Suppressor macrophage treated with lipopolysaccharide for 4 hours (primary cell): ENCODE measurements at regions not wholly inside any gene's neighbourhood (a gene's known extent, or its start where the extent isn't known, plus 50 kb on each side); places are given as distances from the start of the nearest gene placed in this dataset.
A peak's percentile ranks its signal among the peaks of the same experiment; 100 is the strongest.

Source experiments
- DNase-seq: peaks from one replicate; pipeline ENCODE4 v3.0.0-alpha.2; 2020

- DNase-seq = no peak
These were observed 124.6 kb upstream of the BCL2L14 start for GRCh38 chr12:11946161-11946560.

DNA sequence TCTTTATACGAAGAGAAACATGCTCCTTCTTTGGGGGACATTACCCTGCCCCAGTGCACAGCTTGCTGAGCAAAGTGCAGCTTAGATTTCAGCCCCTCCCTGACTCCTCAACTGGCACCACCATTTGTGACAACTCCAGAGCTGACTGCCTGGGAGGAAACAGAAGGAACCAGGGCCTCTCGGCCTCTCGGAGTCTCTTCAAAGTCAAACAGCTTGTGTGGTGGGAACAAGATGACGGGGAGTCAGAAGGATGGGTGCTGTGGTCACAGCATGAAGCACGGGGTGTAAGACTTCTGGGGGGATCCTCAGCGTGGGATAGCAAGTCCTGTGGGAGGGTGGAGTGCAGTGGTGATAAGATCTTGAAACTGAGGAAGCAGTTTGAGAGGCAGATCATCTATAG lies 123.5 kb upstream of the BCL2L14 start:
- no peak for DNase-seq

- no peak for DNase-seq
These were observed 120.9 kb upstream of the BCL2L14 start for GRCh38 chr12:11949738-11950411.

GRCh38 chr12:11951209-11951608 lies 119.5 kb upstream of the BCL2L14 start:
- DNase-seq = no peak

DNA sequence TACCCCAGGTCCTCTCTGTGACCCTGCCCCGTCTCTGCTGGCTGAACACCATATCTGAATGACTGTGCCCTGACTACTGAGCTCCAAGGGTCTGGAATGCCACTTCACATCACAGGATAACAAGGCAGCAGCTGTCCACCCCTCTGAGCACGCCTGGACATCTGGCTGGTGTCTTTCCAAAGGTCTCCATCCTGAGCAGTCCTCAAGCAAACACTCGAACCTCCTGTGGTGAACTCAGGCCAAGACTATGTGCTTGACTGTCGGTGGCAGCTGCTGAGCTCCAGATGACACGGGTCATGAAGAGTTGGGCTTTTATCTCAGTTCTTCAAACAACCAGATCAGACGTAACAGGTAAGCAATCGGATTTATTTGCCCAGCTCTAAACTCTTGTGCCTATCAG lies 117.2 kb upstream of the BCL2L14 start:
- DNase-seq = no peak

DNA sequence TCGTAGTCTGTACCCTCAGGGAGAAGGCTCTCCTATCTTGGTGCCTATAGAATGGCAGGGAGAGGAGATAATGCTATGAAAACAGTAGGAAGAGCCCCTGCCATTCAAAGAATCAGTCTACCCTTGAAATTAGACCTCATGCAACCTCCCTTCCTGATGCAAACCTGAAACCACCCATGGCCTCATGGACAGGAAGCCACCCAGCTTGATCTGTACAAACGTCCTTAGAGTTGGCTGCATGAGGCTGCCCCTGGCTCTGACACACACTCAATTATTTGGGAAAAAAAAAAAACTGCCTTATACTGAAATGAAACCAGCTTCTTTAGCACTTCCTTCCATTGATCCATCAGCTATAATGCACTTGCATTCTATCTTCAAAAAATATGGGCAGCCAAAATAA lies 116.6 kb upstream of the BCL2L14 start:
- DNase-seq = no peak

GRCh38 chr12:11958221-11959091 lies 112.3 kb upstream of the BCL2L14 start:
- peak; percentile 89 for DNase-seq

- DNase-seq = no peak
These were observed 111.5 kb upstream of the BCL2L14 start for GRCh38 chr12:11959117-11959823.

- DNase-seq = no peak
These were observed 110.1 kb upstream of the BCL2L14 start for GRCh38 chr12:11960646-11961045.

- no peak for DNase-seq
These were observed 109.1 kb upstream of the BCL2L14 start for GRCh38 chr12:11961686-11962085.

DNA sequence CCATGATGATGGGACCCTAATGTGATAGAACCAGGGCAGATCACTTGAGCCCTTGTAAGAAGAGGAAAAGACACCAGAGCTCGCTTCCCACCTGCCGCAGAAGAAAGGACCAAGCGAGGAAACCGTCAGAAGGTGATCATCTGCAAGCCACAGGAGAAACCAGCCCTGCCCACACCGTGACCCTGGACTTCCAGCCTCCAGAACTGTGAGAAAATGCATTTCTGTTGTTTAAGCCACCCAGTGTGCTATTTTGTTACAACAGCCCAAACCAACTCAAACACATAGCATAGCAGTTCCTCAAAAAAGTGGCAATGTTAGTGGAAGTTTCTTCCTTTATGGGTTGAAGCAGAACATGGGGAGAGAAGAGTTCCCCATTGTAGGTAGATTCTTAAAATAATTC lies 107.9 kb upstream of the BCL2L14 start:
- DNase-seq = peak; percentile 53

DNA sequence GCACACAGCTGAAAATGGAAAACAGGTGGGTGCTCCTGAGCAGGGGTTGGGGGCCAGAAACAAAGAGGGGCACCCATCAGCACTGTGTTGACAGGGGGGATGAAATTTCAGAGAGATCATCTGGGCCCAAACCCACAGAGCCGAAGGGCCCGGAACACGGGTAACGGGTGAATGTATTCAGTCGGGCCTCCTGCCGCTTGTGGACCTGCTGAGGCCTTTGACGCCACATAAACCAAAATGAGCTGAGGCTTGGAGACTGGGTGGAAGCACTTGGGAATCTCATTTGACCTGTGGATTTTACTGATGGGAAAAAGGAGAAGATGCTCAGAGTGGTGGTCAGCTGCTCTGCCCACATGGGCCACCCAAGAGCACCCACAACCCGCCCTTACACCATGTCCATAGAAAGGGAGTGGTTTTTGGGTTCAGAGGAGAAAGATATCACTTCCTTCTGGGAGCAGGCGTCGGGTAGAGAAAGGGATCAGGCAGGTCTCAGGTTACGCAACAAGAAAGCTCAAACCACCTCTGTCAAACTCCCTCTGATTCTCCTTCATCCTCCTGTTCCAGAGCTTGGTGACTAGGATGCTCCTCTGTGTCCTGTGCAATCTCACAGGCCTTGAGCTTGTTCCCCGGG lies 106.8 kb upstream of the BCL2L14 start:
- DNase-seq = no peak

DNA sequence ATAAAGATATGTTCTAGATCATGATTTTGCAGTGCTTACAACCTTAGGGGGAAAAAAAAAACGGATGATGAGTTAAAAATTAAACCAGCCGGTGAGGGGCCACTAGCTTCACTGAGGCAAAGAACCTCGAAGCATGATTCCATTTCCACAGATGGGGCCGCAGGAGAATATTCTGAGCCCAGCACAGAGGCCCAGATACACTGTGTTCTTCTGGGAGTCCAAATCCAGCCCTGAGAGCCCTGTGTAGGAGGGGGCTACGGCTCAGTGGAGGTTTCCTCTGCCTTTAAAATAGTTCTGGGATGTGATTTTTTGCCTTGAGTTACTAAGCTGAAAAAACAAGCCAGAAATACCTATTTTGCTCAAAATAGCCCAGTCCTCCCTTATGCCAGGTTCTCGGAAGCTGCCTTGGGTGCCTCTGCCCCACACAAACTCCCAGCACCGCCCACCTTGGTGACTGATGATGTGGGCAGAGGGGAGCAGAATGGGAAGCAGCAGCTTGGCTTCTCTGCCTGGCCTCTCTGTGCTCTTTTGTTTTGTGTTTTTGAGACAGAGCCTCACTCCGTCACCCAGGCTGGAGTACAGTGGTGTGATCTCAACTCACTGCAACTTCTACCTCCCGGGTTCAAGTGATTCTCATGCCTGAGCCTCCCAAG lies 105.4 kb upstream of the BCL2L14 start:
- no peak for DNase-seq

DNA sequence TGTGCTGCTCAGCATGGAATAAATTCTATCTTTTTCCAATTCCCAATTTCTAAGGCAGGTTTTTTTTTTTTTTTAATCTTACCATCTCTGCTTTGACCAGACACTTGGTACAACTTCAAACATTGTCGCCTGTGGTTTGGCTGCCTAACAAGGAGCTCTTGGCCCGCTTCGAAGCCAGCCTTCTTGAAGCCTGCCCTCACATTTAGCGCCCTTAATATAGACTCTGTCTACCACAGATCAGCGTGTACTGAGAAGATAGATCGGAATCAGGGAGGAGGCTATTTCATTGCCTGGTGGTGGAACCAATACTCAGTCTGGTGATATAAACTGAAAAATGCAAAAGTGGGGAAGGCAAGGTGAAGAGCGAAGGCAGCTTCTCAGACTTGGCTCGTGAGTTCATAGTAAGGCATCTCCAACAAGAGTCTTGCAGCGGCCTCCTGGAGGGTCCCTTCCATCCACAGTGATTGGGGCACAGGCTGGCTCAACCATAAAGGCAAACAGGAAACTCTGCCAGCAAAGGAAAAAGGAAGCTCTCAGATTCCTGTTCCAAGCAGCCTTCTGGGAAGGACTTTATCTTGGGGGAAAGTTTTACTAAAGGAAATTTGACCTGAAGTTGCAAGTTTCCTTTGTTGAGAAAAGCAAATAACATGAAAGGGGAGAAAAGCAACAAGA lies 103.2 kb upstream of the BCL2L14 start:
- no peak for DNase-seq

DNA sequence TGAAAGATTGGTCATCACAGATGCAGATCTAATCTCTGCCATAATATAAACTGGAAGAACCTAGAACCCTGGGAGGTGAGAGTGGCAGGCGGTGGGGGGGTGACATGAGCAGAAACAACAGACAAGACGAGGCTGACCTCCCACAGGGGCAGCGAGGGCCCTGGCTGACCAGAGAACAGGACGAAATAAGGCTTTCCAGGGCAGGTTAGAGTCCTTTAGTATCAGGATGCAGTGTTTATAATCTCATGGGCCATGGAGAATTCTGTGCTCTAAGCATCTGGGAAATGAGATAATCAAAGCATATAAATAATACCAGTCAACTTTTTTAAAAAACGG lies 102.7 kb upstream of the BCL2L14 start:
- DNase-seq = no peak

- no peak for DNase-seq
These were observed 102.2 kb upstream of the BCL2L14 start for GRCh38 chr12:11968516-11968915.

DNA sequence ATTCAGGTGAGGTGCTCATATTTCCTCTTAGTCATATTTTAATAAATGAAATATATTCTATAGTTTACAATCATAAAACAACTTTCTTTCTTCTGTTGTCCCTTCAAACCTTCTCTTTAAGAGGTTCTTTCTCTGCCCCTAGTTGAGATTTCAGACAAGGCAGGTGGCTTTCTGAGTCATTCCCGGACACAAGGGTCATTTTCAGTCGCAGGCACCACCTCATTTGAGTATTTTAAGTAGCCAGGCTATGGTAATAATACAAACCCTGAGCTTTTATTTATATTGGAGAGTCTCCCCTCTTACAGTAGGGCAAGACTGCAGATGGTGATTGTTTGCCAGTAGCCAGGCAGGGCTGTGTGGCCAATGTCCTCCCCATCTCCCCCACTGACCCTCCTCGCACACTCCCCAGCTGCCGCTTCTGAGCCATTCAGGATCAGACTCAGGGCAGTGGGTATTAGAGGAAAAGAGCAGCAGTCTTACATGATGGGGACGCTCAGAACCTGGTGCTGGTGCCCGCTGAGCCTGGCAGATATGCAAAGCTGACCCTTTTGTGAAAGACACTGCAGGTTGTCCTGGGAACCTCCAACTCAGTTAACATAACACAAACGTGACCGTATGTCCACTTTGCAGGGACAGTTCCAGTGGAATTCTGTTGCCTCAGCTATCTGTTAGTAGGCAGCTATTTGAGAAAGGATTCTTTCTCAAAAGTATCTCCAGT lies 101.1 kb upstream of the BCL2L14 start:
- DNase-seq = no peak

DNA sequence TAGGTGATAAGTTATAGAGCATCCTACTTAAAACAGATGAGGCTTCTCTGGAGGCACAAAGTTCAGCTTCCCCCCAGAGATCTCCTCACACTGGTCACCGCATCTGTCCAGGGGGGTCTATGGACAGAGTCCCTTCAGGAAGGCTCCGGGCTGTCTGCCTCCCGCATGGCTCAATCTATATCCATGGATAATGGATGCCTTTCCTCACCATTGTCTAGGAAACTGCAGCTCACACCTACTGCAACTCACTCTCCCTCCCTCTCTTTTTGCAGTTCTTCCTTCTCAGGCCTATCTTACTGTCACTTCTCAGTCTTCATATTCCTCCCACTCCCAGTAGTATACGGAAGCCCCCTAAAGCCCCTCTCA lies 100.6 kb upstream of the BCL2L14 start:
- DNase-seq = no peak

DNA sequence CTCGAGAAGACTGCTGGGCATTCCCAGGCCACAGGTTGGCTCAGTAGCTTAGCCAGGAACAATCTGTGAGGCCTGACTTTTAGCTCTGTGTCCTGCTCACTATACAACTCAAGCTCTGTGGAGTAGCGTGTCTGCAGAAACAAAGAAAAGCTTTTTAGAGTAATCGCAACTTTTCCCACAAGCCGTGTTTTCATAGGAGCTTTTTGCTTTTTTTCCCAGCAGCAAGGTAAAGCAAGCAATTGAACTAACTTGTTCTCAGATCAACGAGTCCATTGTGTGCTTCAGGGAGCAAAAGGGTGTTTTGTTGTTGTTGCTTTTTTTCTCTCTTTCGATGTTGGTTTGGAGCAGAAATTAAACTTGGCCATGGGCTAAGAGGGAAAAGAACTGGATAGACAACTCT lies 97.3 kb upstream of the BCL2L14 start:
- DNase-seq = no peak

GRCh38 chr12:11976005-11976404 lies 94.7 kb upstream of the BCL2L14 start:
- no peak for DNase-seq

DNA sequence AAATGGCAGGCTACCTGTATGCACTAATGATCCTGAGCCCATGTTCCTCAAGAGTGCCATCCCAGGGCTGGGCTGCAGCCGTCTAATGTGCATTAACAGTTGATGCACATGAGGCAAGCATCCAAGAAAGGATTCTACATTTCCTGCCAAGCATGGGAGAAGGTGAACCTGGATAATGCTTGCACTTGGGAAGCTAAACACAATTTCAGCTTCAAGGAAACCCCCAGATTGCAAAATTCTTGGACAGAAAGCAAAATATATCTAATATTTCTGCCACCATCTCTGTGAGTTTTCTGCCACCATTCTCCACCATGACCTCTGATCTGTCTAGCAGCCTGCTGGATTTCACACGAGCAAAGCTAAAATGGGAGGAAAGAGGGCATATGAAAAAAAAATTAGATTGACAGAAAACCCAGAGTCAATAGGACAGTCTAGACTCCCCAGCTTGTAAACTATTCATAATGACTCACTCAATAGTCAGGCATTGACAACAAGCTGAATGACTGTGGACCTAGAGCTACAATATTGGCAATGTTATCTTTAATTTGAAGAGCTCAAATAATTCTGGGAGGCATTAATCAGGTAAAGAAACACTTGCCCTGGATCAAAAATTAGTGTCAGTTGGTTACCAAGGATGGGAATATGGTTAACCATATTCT lies 91.9 kb upstream of the BCL2L14 start:
- peak; percentile 53 for DNase-seq
